ENCODE measurements at regions not wholly inside any gene's neighbourhood (a gene's known extent, or its start where the extent isn't known, plus 50 kb on each side); places are given as distances from the start of the nearest gene placed in this dataset.

DNA sequence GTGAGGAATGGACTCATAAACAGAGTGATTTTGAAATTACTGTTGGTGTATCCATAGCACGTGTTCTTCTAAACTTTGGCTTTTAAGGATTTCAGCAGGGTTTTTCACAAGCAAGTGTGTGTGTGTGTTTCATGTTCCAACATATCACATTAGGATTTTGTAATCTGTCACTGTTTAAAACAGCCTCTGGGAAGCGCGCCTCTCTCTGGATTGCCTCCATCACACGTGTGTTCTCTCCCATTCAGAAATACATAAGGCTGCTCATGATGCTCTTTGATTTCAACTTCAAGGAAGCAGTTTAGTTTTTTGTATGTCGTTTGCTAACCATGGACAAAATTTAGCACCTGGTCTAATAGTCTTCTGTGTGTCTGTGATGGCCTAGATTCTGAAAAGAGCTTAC lies 370.4 kb downstream of the MTX2 start:
- no peak for DNase-seq (ENCODE audit: low read depth in 1 of 2, low spot score in 1 of 2)

GRCh38 chr2:176641436-176641835 lies 372.2 kb downstream of the MTX2 start:
- DNase-seq (ENCODE audit: low read depth in 1 of 2, low spot score in 1 of 2): no peak

DNA sequence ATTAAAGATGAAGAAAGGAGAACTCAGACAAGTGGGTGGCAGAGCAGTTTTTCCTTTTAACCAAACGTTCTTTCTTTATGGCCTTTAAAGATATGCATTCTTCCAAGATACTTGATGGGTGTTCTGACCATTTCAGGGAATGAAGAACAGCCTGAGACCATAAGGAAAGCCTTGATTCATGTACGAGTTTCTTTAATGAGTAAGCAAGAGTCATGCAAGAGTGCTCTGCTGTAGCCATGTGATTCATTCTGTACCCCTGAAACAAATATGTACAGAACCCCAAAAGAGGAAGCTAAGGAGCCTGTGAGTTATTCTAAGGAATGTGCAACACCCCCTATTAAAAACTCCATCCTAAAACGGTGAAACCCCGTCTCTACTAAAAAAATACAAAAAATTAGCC lies 372.8 kb downstream of the MTX2 start:
- DNase-seq (ENCODE audit: low read depth in 1 of 2, low spot score in 1 of 2): no peak

DNA sequence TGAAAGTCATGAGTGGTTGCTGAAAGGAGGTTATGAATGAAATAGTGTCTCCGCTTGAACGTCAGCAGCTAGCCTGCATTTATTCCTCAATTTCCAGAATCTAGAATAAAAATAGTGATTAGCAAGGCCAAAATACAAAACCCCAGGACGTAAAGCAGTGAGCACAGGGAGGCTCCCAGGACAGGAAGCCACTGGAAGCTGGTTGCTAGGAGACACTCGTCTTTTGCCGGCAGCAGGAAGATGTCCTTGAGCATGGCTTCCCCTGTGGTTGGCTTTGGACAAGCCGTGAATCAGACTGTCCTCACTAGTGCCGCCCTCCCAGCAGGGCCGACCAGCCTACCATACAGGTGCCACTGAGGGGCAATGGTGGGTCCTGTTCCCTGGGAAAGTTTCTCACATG lies 374.4 kb downstream of the MTX2 start:
- no peak for DNase-seq (ENCODE audit: low read depth in 1 of 2, low spot score in 1 of 2)

DNA sequence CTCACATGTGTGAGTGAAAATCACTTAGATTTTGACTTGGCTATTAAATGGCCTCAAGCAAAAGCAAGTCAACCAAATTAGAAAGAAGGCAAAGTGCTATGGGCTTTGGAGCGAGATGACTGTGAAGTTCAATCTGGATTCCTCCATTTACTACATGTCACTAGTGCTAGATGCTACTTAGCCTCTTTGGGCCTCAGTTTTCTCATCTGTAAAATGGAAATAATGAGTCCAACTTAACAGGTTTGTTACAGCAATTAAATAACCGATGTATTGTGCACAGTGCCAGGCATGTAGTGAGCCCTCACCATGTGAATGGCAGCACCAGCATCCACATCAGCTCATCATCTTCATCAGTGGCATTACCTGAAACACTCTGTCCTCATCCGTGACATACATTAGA lies 376.3 kb downstream of the MTX2 start:
- no peak for DNase-seq (ENCODE audit: low read depth in 1 of 2, low spot score in 1 of 2)

DNA sequence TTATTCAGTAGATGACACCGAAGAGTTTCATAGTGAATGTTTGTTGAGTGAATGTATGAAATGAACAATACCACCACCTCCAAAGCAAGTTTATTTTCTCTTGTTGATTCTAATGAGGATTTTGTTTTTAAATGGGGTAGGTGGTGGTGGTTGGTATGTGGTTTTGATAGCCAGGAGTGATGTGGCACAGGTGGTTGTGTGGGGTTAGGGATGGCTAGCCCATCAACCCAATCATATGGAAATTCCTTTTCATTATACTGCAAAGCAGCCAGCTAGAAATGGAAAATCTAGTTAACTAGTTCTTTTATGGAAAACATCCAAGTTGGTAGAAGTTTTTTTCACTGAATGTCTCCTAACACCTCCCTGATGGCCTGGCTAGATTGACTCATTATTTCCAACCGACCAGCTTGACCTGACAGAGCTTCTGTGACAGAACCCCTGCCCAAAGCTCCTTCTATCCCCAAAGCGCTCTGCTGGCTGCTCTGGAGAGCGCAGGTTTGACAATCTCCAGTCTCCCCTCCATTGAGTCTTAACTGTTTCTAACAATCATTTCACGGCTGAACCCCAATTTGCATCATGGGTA lies 376.9 kb downstream of the MTX2 start:
- DNase-seq (ENCODE audit: low read depth in 1 of 2, low spot score in 1 of 2): no peak

GRCh38 chr2:176647325-176648165 lies 378.3 kb downstream of the MTX2 start:
- DNase-seq (ENCODE audit: low read depth in 1 of 2, low spot score in 1 of 2): no peak

DNA sequence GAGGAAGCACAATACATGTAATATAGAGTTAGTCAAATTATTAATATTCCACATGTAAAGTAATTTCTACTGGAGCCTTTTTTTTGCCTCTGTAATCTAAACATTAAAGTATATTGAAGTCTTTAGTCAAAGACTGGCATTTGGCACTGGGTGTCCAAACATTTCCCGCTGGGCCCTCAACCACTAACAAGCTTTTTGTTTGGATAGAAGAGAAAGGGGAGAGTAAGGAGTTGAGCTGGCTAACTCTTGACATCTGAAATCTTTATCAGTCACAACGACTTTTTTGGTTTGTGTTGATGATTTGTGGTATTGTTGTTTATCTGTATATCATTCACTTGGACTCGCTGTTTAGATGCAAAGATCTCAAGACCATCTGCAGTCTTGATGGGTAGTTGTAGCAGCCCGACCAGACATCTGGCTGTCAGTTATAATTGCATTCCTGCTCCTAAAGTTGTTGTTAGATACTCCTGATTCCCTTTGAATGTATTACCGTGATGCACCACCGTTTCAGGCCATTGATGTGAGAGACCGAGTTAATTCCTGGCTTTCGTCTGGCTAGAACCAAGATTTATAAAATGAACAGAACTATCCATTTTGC lies 379.6 kb downstream of the MTX2 start:
- DNase-seq (ENCODE audit: low read depth in 1 of 2, low spot score in 1 of 2): no peak

DNA sequence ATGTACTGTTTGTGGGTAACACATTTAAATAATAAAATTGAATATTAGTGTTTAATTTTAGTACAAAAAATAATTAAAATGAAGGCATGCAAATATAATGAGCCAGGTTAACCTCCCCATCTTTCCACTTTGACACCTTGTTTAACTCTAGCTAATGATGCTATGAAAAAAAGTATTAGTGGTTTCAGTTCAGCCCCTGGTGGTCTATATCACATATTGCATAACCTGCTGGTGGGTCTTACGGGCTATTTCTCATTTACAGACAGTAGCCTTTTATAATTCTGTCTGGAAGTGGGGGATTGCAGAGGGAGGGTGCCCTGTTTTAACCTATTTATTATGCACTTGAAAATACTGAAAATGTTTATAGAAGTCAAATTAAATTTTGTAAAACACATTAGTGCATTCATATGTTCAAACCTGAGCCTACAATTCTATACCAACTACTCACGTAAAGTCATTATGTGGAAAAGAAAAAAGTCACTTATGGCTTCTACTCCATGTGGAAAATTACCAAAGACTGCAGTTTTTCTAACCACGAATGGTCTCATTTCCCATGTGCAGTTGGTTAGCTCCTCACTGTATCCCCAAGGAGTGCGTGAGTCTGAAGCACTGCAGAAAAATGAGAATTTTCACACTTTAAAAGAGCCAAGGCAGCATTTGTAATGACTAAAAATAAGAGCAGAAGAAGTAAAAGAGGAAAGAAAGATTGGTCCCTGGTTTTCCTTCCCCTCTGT lies 381.0 kb downstream of the MTX2 start:
- DNase-seq (ENCODE audit: low read depth in 1 of 2, low spot score in 1 of 2): no peak

DNA sequence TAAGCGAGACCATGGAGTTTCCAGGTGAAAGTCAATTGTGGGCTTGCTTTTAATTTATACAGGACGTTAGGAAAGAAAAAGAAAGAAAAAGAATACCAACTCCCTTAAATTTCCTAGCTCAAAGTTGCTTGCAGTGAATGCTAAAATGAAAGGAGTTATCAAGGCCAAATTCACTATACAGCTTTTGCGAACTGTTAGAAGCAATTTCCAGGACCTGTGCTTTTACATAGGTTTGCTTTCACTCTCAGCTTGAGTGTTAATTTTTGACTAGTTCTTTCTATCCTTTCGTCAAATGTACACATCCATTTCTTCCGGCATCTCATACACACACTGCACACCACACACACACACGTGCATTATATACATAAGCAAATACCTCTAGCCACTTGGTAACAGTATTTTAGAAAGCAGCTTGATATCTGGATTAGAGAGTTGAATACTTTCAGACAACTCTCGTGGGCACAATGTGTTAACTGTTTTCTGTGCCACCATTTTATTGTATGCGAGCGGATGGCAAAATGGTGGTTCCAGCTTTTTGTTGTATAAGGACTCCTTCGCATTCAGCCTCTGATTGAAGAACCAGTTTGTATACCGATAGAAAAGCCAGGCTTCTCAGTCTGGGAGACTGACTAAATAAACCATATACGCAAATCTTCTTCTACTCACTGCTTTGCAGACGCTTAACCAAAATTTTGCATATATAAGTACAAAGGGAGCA lies 381.8 kb downstream of the MTX2 start:
- no peak for DNase-seq (ENCODE audit: low read depth in 1 of 2, low spot score in 1 of 2)

DNA sequence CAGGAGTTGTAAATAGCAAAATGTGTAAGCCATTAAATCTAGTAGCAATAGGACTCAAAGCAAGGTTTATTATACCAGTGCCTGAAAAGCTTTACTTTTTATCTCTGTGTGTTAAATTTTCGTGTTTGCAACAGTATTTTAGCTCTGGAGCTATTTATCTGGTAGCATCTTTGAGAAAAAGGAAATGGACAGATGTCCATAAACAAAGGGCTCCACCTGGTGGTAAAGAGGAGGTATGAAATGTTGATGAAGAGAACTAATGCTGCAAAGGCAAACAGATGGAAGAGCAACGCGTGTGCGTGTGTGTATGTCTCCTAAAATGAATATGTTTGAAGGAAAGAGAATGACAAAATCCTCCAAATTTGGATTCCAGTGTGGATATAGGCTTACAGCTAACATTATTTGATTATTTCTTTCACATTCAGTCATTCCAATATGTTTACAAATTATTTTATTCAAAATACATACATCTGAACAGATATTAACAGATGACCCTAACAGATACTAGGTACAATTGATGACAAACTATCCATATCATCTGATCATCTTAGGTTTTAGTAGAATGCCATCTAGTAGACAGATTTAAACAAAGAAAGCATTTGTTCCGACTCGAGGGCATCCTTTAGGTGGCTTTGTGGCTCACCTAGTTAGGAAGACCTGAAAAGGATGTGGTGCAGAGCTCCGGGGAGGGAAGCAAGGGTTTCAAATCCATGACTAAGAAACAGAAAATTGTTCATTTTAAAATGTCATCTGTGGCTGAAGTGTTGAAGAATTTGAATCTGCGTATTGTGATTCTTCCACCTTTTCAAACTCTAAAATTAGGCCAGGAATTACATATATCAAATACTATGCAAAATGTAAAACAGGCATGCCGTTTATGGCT lies 383.3 kb downstream of the MTX2 start:
- no peak for DNase-seq (ENCODE audit: low read depth in 1 of 2, low spot score in 1 of 2)

- DNase-seq (ENCODE audit: low read depth in 1 of 2, low spot score in 1 of 2): no peak
Measured at GRCh38 chr2:176653479-176654443, 384.5 kb downstream of the MTX2 start.

GRCh38 chr2:176656038-176656775 lies 387.0 kb downstream of the MTX2 start:
- DNase-seq (ENCODE audit: low read depth in 1 of 2, low spot score in 1 of 2): no peak

DNA sequence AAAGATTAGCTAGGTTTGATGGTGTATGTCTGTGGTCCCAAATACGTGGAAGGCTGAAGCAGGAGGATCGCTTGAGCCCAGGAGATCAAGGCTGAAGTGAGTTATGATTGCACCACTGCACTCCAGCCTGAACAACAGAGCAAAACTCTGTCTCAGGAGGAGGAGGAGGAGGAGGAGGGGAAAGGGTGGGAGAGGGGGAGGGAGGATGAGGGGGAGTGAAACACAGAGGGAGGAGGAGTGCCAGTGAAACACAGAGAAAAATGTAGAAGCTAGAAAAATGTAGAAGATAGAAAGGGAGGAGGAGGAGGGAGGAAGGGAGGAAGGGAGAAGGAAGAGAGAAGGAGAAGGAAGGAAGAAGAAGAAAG lies 387.5 kb downstream of the MTX2 start:
- DNase-seq (ENCODE audit: low read depth in 1 of 2, low spot score in 1 of 2): no peak

GRCh38 chr2:176657393-176657792 lies 388.2 kb downstream of the MTX2 start:
- DNase-seq (ENCODE audit: low read depth in 1 of 2, low spot score in 1 of 2): no peak

DNA sequence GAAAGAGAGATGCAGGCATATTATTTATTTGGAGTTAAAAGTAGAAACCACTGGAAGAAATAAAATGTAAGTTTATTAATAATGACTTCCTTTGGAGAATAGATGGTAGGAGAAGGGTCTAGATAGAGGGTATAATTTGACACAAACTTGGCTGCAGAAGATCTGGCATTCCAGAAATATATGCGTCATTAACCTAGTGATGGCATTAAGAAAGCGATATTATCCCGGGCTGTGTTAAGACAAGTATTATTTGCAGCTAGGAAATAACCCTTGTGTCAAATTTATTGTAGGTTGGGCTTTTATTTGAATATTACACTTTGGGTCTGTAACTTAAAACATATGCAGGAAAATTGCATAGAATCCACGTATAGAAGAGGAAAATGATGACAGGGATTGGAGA lies 389.5 kb downstream of the MTX2 start:
- DNase-seq (ENCODE audit: low read depth in 1 of 2, low spot score in 1 of 2): no peak

DNA sequence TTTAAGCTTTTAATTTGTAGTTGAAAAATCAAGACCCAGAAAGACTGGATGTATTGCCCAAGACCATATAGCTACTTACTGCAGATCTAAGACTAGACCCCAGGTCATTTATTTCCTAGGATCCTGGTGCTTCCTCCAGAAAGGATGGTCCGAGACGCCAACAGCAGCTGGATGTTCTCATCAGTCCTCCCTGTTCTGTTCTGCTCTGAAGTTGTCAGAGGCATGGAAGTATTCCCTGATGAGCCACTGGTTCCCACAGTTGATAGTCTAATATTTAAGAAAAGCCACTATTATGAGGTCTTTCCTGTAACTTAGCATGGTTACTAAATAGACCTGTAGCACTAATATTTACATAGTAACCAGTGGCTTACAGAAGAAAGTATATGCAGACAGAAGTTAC lies 393.5 kb downstream of the MTX2 start:
- no peak for DNase-seq (ENCODE audit: low read depth in 1 of 2, low spot score in 1 of 2)

- no peak for DNase-seq (ENCODE audit: low read depth in 1 of 2, low spot score in 1 of 2)
Measured at GRCh38 chr2:176664478-176664877, 395.2 kb downstream of the MTX2 start.
